ENCODE measurements at regions not wholly inside any gene's neighbourhood (a gene's known extent, or its start where the extent isn't known, plus 50 kb on each side); places are given as distances from the start of the nearest gene placed in this dataset.
"Not testable (repeated sequence)": the region's sequence is repeated elsewhere in the genome, so short reads cannot be mapped to it uniquely, and the experiment has no call there.

- DNase-seq (ENCODE audit: low read depth) = no peak
These were observed 56.2 kb upstream of the ANXA1 start for GRCh38 chr9:73095425-73095824.

- peak; percentile 44 for DNase-seq (ENCODE audit: low read depth)
These were observed 57.8 kb upstream of the ANXA1 start for GRCh38 chr9:73093740-73094379.

- DNase-seq (ENCODE audit: low read depth) = no peak
These were observed 58.5 kb upstream of the ANXA1 start for GRCh38 chr9:73093016-73093739.

- no peak for DNase-seq (ENCODE audit: low read depth)
These were observed 59.8 kb upstream of the ANXA1 start for GRCh38 chr9:73091909-73092308.

- no peak for DNase-seq (ENCODE audit: low read depth)
These were observed 61.5 kb upstream of the ANXA1 start for GRCh38 chr9:73090214-73090613.

- no peak for DNase-seq (ENCODE audit: low read depth)
These were observed 62.2 kb upstream of the ANXA1 start for GRCh38 chr9:73089304-73089985.

- DNase-seq (ENCODE audit: low read depth) = not testable (repeated sequence)
These were observed 63.8 kb upstream of the ANXA1 start for GRCh38 chr9:73087876-73088275.

- no peak for DNase-seq (ENCODE audit: low read depth)
These were observed 68.1 kb upstream of the ANXA1 start for GRCh38 chr9:73083519-73083918.

- peak; percentile 63 for DNase-seq (ENCODE audit: low read depth)
These were observed 69.5 kb upstream of the ANXA1 start for GRCh38 chr9:73081979-73082657.

GRCh38 chr9:73080110-73080694 lies 71.5 kb upstream of the ANXA1 start:
- DNase-seq (ENCODE audit: low read depth) = peak; percentile 9

GRCh38 chr9:73079326-73079725 lies 72.3 kb upstream of the ANXA1 start:
- DNase-seq (ENCODE audit: low read depth) = peak; percentile 56

- DNase-seq (ENCODE audit: low read depth) = no peak
These were observed 74.0 kb upstream of the ANXA1 start for GRCh38 chr9:73077625-73078030.

- DNase-seq (ENCODE audit: low read depth) = no peak
These were observed 74.7 kb upstream of the ANXA1 start for GRCh38 chr9:73076970-73077369.

GRCh38 chr9:73074176-73074708 lies 77.4 kb upstream of the ANXA1 start:
- peak; percentile 73 for DNase-seq (ENCODE audit: low read depth)

- peak; percentile 84 for DNase-seq (ENCODE audit: low read depth)
These were observed 78.1 kb upstream of the ANXA1 start for GRCh38 chr9:73073337-73074175.

- DNase-seq (ENCODE audit: low read depth) = no peak
These were observed 84.6 kb upstream of the ANXA1 start for GRCh38 chr9:73067074-73067473.

- DNase-seq (ENCODE audit: low read depth) = no peak
These were observed 86.2 kb upstream of the ANXA1 start for GRCh38 chr9:73065439-73065838.

- DNase-seq (ENCODE audit: low read depth) = no peak
These were observed 87.3 kb upstream of the ANXA1 start for GRCh38 chr9:73064315-73064714.

GRCh38 chr9:73061146-73061545 lies 90.5 kb upstream of the ANXA1 start:
- no peak for DNase-seq (ENCODE audit: low read depth)

- DNase-seq (ENCODE audit: low read depth) = no peak
These were observed 92.4 kb upstream of the ANXA1 start for GRCh38 chr9:73059247-73059646.

- DNase-seq (ENCODE audit: low read depth) = no peak
These were observed 95.4 kb upstream of the ANXA1 start for GRCh38 chr9:73056245-73056644.
